ENCODE measurements at regions not wholly inside any gene's neighbourhood (a gene's known extent, or its start where the extent isn't known, plus 50 kb on each side); places are given as distances from the start of the nearest gene placed in this dataset.

DNA sequence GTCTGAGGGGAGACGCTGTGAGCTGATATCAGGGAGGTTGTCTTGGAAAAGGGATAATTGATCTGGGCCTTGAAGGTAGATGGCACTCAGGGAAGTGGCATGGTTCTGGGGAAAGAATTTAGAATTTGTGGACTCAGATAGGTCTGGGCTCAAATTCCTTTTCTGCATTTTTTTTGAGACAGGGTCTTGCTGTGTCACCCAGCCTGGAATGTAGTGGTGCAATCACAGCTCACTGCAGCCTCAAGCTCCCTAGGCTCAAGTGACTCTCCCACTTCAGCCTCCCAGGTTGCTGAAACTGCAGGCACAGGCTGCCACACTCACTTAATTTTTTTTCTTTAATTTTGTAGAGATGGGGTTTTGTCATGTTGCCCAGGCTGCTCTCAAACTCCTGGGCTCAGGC is 98.1 kb upstream of the NCOR2 start:
- no peak for TF ChIP-seq ZNF8 (CRISPR knock-in tag; IDR thresholded peaks at IDR 0.05)
- TF ChIP-seq ARNTL (CRISPR knock-in tag; IDR thresholded peaks at IDR 0.05; ENCODE audit: borderline replicate concordance, low read depth): no peak

Measured in SK-N-SH treated with all-trans-retinoic acid at 6 μM for 48 hours (cell line).